ENCODE measurements at regions not wholly inside any gene's neighbourhood (a gene's known extent, or its start where the extent isn't known, plus 50 kb on each side); places are given as distances from the start of the nearest gene placed in this dataset.
"Not testable (repeated sequence)": the region's sequence is repeated elsewhere in the genome, so short reads cannot be mapped to it uniquely, and the experiment has no call there.

DNA sequence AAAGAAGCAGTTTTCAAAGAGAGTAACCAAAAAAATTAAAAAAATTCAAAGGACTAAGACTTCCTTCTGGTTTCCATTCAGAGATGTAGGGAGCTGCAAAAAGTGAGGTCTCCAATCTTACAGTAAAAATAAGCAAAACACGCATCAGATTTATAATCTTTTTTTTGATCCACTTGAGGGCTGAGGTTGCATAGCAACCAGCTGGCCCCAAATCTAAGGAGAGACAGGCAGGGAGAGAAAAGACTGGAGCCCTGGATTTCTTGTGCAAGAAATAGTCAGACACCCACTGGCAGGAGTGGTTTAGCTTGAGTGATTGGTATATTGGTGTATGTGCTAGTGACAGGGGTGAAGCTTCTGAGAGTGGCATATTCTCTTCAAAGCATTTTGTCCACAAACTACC lies 135.9 kb upstream of the FUT9 start:
- ATAC-seq (no peak), DNase-seq (ENCODE audit: low read depth, low spot score) (no peak)
- Histone ChIP-seq H3K27me3 (ENCODE audit: control insufficient read depth, insufficient read depth, low read length) (no peaks in the 10 kb centered on the region), H3K27ac (ENCODE audit: low read length) (no peak overlapping the region), H3K4me1 (ENCODE audit: control insufficient read depth, insufficient read depth, low read length) (no peaks in the 10 kb centered on the region), H3K9me3 (ENCODE audit: control insufficient read depth, insufficient read depth, low read depth, low read length) (no peaks in the 10 kb centered on the region), H3K36me3 (ENCODE audit: control insufficient read depth, insufficient read depth, low read length) (no peaks in the 10 kb centered on the region), H3K4me3 (ENCODE audit: low read depth in 2 of 2, low read length in 2 of 2) (no peak overlapping the region)
- ChIA-PET CTCF (no interaction called here), POLR2A (no interaction called here)
- BruUV-seq (replicated peaks): no TSS peak
- no peak for TF ChIP-seq SIN3A (IDR thresholded peaks at IDR 0.05; ENCODE audit: borderline replicate concordance, insufficient read depth, low read depth, low read length)
- TF ChIP-seq, protein P1, sequence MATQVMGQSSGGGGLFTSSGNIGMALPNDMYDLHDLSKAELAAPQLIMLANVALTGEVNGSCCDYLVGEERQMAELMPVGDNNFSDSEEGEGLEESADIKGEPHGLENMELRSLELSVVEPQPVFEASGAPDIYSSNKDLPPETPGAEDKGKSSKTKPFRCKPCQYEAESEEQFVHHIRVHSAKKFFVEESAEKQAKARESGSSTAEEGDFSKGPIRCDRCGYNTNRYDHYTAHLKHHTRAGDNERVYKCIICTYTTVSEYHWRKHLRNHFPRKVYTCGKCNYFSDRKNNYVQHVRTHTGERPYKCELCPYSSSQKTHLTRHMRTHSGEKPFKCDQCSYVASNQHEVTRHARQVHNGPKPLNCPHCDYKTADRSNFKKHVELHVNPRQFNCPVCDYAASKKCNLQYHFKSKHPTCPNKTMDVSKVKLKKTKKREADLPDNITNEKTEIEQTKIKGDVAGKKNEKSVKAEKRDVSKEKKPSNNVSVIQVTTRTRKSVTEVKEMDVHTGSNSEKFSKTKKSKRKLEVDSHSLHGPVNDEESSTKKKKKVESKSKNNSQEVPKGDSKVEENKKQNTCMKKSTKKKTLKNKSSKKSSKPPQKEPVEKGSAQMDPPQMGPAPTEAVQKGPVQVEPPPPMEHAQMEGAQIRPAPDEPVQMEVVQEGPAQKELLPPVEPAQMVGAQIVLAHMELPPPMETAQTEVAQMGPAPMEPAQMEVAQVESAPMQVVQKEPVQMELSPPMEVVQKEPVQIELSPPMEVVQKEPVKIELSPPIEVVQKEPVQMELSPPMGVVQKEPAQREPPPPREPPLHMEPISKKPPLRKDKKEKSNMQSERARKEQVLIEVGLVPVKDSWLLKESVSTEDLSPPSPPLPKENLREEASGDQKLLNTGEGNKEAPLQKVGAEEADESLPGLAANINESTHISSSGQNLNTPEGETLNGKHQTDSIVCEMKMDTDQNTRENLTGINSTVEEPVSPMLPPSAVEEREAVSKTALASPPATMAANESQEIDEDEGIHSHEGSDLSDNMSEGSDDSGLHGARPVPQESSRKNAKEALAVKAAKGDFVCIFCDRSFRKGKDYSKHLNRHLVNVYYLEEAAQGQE (IDR thresholded peaks at IDR 0.05; ENCODE audit: insufficient read depth in 1 of 2, low read depth in 2 of 2, low read length in 1 of 2): no peak
- TF ChIP-seq POLR2AphosphoS5 (IDR thresholded peaks at IDR 0.05; ENCODE audit: low read depth, low read length): no peak
- no peak for TF ChIP-seq TCF7L2 (IDR thresholded peaks at IDR 0.05; ENCODE audit: low read depth, low read length)
- TF ChIP-seq, protein P2, sequence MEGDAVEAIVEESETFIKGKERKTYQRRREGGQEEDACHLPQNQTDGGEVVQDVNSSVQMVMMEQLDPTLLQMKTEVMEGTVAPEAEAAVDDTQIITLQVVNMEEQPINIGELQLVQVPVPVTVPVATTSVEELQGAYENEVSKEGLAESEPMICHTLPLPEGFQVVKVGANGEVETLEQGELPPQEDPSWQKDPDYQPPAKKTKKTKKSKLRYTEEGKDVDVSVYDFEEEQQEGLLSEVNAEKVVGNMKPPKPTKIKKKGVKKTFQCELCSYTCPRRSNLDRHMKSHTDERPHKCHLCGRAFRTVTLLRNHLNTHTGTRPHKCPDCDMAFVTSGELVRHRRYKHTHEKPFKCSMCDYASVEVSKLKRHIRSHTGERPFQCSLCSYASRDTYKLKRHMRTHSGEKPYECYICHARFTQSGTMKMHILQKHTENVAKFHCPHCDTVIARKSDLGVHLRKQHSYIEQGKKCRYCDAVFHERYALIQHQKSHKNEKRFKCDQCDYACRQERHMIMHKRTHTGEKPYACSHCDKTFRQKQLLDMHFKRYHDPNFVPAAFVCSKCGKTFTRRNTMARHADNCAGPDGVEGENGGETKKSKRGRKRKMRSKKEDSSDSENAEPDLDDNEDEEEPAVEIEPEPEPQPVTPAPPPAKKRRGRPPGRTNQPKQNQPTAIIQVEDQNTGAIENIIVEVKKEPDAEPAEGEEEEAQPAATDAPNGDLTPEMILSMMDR (IDR thresholded peaks at IDR 0.05): no peak
- intact Hi-C loops (cut with micrococcal nuclease; ENCODE audit: unreplicated experiment): no loop called here
- in situ Hi-C loops (cut with HindIII; ENCODE audit: low pct_unique_long_range_greater_than_20kb, low sequenced_read_pairs): loop anchor here (5.0 kb wide), 1 partner anchor 97 kb away; no protein-coding TSS in a partner anchor

DNA sequence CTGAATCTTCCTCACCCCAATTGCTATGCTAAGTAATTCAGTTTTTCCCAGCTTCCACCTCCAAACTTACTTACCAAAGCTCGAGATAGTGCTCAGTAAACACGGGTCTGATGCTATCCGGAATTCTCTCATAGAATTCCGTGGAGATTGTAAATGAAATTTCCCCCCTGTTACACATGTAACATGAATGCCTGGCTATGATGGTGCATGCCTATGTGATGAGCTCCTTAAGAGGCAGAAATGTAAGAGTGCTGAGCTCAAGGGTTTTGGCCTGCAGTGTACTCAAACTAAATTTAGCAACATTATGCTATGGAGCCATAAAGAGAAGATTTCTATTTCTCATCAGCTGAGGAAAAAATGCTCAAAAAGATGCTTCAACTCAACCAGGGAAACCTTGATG lies 133.4 kb upstream of the FUT9 start:
- Histone ChIP-seq H3K27me3 (ENCODE audit: control insufficient read depth, insufficient read depth, low read length) (no peaks in the 10 kb centered on the region), H3K36me3 (ENCODE audit: control insufficient read depth, insufficient read depth, low read length) (no peaks in the 10 kb centered on the region), H3K27ac (ENCODE audit: low read length) (no peak overlapping the region), H3K4me1 (ENCODE audit: control insufficient read depth, insufficient read depth, low read length) (no peaks in the 10 kb centered on the region), H3K9me3 (ENCODE audit: control insufficient read depth, insufficient read depth, low read depth, low read length) (no peaks in the 10 kb centered on the region), H3K4me3 (ENCODE audit: low read depth in 2 of 2, low read length in 2 of 2) (no peak overlapping the region)
- CTCF ChIA-PET: no interaction called here
- POLR2A ChIA-PET: no interaction called here
- intact Hi-C loops (cut with micrococcal nuclease; ENCODE audit: unreplicated experiment) (no loop called here), in situ Hi-C loops (cut with HindIII; ENCODE audit: low pct_unique_long_range_greater_than_20kb, low sequenced_read_pairs) (no loop called here)
- DNase-seq (ENCODE audit: low read depth, low spot score) (no peak), ATAC-seq (no peak)
- TF ChIP-seq, protein P2 (IDR thresholded peaks at IDR 0.05): no peak
- TF ChIP-seq TCF7L2 (IDR thresholded peaks at IDR 0.05; ENCODE audit: low read depth, low read length) (no peak), SIN3A (IDR thresholded peaks at IDR 0.05; ENCODE audit: borderline replicate concordance, insufficient read depth, low read depth, low read length) (no peak), POLR2AphosphoS5 (IDR thresholded peaks at IDR 0.05; ENCODE audit: low read depth, low read length) (no peak)
- no TSS peak for BruUV-seq (replicated peaks)

DNA sequence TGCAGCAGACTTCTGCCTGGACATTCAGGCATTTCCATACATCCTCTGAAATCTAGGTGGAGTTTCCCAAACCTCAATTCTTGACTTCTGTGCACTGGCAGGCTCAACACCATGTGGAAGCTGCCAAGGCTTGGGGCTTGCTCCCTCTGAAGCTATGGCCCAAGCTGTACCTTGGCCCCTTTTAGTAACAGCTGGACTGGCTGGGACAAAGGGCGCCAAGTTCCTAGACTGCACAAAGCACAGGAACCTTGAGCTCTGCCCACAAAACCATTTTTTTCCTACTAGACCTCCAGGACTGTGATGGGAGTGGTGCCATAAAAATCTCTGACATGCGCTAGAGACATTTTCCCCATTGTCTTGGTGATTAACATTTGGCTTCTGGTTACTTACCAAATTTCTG lies 127.1 kb upstream of the FUT9 start:
- H3K4me1 ChIP-seq (ENCODE audit: control insufficient read depth, insufficient read depth, low read length); in situ Hi-C loops (cut with HindIII; ENCODE audit: low pct_unique_long_range_greater_than_20kb, low sequenced_read_pairs); ATAC-seq; DNase-seq (ENCODE audit: low read depth, low spot score); H3K27ac ChIP-seq (ENCODE audit: low read length); BruUV-seq (replicated peaks); POLR2A ChIA-PET; intact Hi-C loops (cut with micrococcal nuclease; ENCODE audit: unreplicated experiment); H3K27me3 ChIP-seq (ENCODE audit: control insufficient read depth, insufficient read depth, low read length); H3K36me3 ChIP-seq (ENCODE audit: control insufficient read depth, insufficient read depth, low read length); H3K4me3 ChIP-seq (ENCODE audit: low read depth in 2 of 2, low read length in 2 of 2); H3K9me3 ChIP-seq (ENCODE audit: control insufficient read depth, insufficient read depth, low read depth, low read length): not testable (repeated sequence)
- CTCF ChIA-PET: interaction anchor here (0.6 kb wide), 1 partner anchor 41 kb away, joined by 3 read pairs; no protein-coding TSS in a partner anchor

All from Panc1 (cell line).